ENCODE measurements at regions not wholly inside any gene's neighbourhood (a gene's known extent, or its start where the extent isn't known, plus 50 kb on each side); places are given as distances from the start of the nearest gene placed in this dataset.
A peak's percentile ranks its signal among the peaks of the same experiment; 100 is the strongest.

- TF ChIP-seq REST (IDR thresholded peaks at IDR 0.05; ENCODE audit: low read depth): no peak
- TF ChIP-seq RAD21 (IDR thresholded peaks at IDR 0.05; ENCODE audit: low read depth): peak; percentile 86
- peak; percentile 66; the same call in 1 of the 2 replicates for TF ChIP-seq YY1 (IDR thresholded peaks at IDR 0.05; ENCODE audit: low read depth)
- TF ChIP-seq CEBPB (IDR thresholded peaks at IDR 0.05): 0 out of 2 replicates have a peak, but pooled peaks have one; percentile 37
These were observed 229.1 kb upstream of the SLC14A2 start for GRCh38 chr18:45386041-45386655.

DNA sequence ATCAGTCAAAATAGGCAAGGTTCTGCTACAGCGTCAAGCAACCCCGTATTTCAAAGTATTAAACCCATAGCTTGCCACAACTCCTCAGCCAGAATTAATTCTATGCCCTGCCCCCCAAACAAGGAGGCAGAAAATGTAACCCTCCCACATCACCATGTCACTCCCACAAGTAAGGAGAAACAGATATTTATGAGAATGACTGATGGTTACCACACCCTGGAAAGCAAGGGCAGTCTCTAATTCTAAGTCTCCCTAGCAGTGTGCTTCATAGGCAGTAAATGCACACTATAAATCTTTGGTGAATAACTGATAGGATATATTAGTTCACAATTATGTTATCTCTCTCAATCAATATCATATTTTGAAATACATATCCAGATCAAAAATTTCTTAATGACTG is 228.0 kb upstream of the SLC14A2 start:
- TF ChIP-seq EP300 (IDR thresholded peaks at IDR 0.05; ENCODE audit: borderline replicate concordance) (no peak), USF1 (IDR thresholded peaks at IDR 0.05) (no peak), RAD21 (IDR thresholded peaks at IDR 0.05; ENCODE audit: low read depth) (no peak), CREB1 (IDR thresholded peaks at IDR 0.05; ENCODE audit: low read depth) (no peak)

DNA sequence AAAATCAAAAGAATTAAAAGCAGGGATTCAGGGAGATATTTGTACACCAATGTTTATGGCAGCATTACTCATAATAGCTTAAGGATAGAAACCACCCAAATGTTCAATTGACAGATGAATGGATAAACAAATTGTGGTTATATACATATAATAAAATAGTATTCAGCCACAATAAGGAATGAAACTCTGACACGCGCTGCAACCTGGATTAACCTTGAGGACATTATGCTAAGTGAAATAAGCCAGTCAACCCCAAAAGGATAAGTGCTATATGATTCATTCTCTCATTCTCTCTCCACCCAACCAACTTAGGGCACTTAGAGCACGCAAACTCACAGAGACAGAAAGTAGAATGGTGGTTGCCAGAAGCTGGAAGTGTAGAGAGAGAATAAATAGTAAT is 216.8 kb upstream of the SLC14A2 start:
- TF ChIP-seq USF1 (IDR thresholded peaks at IDR 0.05): no peak
- TF ChIP-seq, protein P1, sequence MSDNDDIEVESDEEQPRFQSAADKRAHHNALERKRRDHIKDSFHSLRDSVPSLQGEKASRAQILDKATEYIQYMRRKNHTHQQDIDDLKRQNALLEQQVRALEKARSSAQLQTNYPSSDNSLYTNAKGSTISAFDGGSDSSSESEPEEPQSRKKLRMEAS (IDR thresholded peaks at IDR 0.05): no peak
- no peak for TF ChIP-seq TCF12 (IDR thresholded peaks at IDR 0.05; ENCODE audit: low read depth)
- TF ChIP-seq TEAD4 (IDR thresholded peaks at IDR 0.05): no peak
- TF ChIP-seq FOXM1 (IDR thresholded peaks at IDR 0.05; ENCODE audit: borderline replicate concordance, low read depth): no peak
- TF ChIP-seq TAF1 (IDR thresholded peaks at IDR 0.05; ENCODE audit: low read depth): no peak
- TF ChIP-seq REST (IDR thresholded peaks at IDR 0.05; ENCODE audit: low read depth): no peak
- no peak for TF ChIP-seq CEBPB (IDR thresholded peaks at IDR 0.05)
- TF ChIP-seq YY1 (IDR thresholded peaks at IDR 0.05; ENCODE audit: low read depth): no peak
- TF ChIP-seq RAD21 (IDR thresholded peaks at IDR 0.05; ENCODE audit: low read depth): no peak
- TF ChIP-seq NFIC (IDR thresholded peaks at IDR 0.05): no peak
- no peak for TF ChIP-seq CREB1 (IDR thresholded peaks at IDR 0.05; ENCODE audit: low read depth)
- TF ChIP-seq EGR1 (IDR thresholded peaks at IDR 0.05): no peak
- TF ChIP-seq EP300 (IDR thresholded peaks at IDR 0.05; ENCODE audit: borderline replicate concordance): no peak
- TF ChIP-seq ZBTB7A (IDR thresholded peaks at IDR 0.05; ENCODE audit: low read depth): no peak

- TF ChIP-seq TEAD4 (IDR thresholded peaks at IDR 0.05): no peak
- no peak for TF ChIP-seq FOXM1 (IDR thresholded peaks at IDR 0.05; ENCODE audit: borderline replicate concordance, low read depth)
- TF ChIP-seq USF1 (IDR thresholded peaks at IDR 0.05): no peak
- TF ChIP-seq, protein P1 (IDR thresholded peaks at IDR 0.05): no peak
These were observed 216.1 kb upstream of the SLC14A2 start for GRCh38 chr18:45399146-45399545.

DNA sequence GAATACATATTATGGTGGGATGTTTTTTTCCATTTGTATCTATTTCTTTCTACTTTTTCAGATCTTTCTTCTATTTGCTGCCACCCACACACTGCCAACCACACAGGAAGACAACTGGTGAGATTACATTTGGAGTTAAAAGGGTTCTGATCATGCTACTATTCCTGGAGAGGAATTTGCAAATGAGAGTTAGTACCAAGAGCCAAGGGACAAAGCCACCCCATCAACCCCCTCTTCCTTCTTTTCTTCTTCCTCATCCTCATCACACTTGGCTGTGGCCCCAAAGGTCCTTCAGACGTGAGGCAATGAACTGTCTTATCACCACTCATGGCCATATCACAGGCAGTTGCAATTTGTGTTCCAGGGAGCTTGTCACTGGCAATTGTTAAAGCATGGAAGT is 215.6 kb upstream of the SLC14A2 start:
- TF ChIP-seq REST (IDR thresholded peaks at IDR 0.05; ENCODE audit: low read depth) (no peak), CREB1 (IDR thresholded peaks at IDR 0.05; ENCODE audit: low read depth) (no peak), YY1 (IDR thresholded peaks at IDR 0.05; ENCODE audit: low read depth) (no peak), TEAD4 (IDR thresholded peaks at IDR 0.05) (no peak), TAF1 (IDR thresholded peaks at IDR 0.05; ENCODE audit: low read depth) (no peak), NFIC (IDR thresholded peaks at IDR 0.05) (no peak), EP300 (IDR thresholded peaks at IDR 0.05; ENCODE audit: borderline replicate concordance) (no peak)
- TF ChIP-seq, protein P1 (IDR thresholded peaks at IDR 0.05): no peak
